Esophagus muscularis mucosa (tissue), 3 donors: ENCODE measurements at regions not wholly inside any gene's neighbourhood (a gene's known extent, or its start where the extent isn't known, plus 50 kb on each side); places are given as distances from the start of the nearest gene placed in this dataset.

Experiments
- CTCF ChIP-seq, 3 experiments: fragments of 200-600 bp in 2 of 3; fragments of 450-650 bp in 1 of 3; sonication (generic) in 2 of 3; IDR thresholded peaks; one replicate each; pipeline ENCODE4 v1.5.1; 2017 to 2019; ENCODE audit warnings: antibody characterized with exemption in 3 of 3, mild to moderate bottlenecking in 2 of 3, moderate library complexity in 1 of 3
- POLR2AphosphoS5 ChIP-seq, 2 donors: sonication (generic); formaldehyde crosslinking; IDR thresholded peaks; one replicate each; pipeline ENCODE4 v1.6.1; 2017; ENCODE audit warnings: antibody characterized with exemption in 2 of 2

- TF ChIP-seq POLR2AphosphoS5 (IDR thresholded peaks at IDR 0.05), result no peak
- no peak for TF ChIP-seq CTCF (IDR thresholded peaks at IDR 0.05)
Measured at GRCh38 chr14:40292664-40293063, 860.4 kb upstream of the FBXO33 start.
